GM12878 (cell line): ENCODE measurements at regions not wholly inside any gene's neighbourhood (a gene's known extent, or its start where the extent isn't known, plus 50 kb on each side); places are given as distances from the start of the nearest gene placed in this dataset.

Experiments used
- ATAC-seq: fragments of 200-7000 bp; cut with Tn5 transposase; 3 replicates; pipeline ENCODE4 v1.9.1; 2020; ENCODE audit warnings: mild to moderate bottlenecking, moderate library complexity
- BruUV-seq: library from RNA; stranded (reverse); fragments of 400-500 nt; replicated peaks from 2 replicates; lab custom pipeline; 2021; lab: Mats Ljungman, UMichigan
- CTCF ChIA-PET: fragments of 300-600 bp; sonication (Branson Sonifier 250); formaldehyde crosslinking; extraction: SDS; loops from one replicate; lab custom pipeline; 2021; ENCODE audit warnings: inconsistent platforms; lab: Yijun Ruan, JAX
- POLR2A ChIA-PET: fragments of 350-600 bp; formaldehyde crosslinking; extraction: SDS; loops from one replicate; lab custom pipeline; 2021; ENCODE audit warnings: inconsistent platforms; lab: Charles Lee
- RAD21 ChIA-PET: fragments of 300-600 bp; sonication (Branson Sonifier 250); formaldehyde crosslinking; loops from one replicate; lab custom pipeline; 2023; ENCODE audit warnings: antibody characterized with exemption; ENCODE audit not compliant: unreplicated experiment; lab: Charles Lee
- SMC1A ChIA-PET: fragments of 300-600 bp; sonication (Branson Sonifier 250); formaldehyde crosslinking; loops from one replicate; lab custom pipeline; 2023; ENCODE audit not compliant: unreplicated experiment, uncharacterized antibody; lab: Charles Lee
- DNase-seq: peaks from one replicate; pipeline ENCODE4 v3.0.0-alpha.2; 2011; ENCODE audit warnings: low read depth, low spot score
- FAIRE-seq: peaks from 3 replicates; lab custom pipeline; 2011; peaks lifted over from hg19 to GRCh38; lab: Jason Lieb, UNC
- H2AFZ ChIP-seq: 2 replicates; pipeline ENCODE4 v1.6.0; 2011; ENCODE audit warnings: low read depth, low read length, control low read depth; ENCODE audit not compliant: control insufficient read depth
- H3K27ac ChIP-seq: 2 replicates; pipeline ENCODE4 v1.5.1; 2011; ENCODE audit warnings: control low read depth; ENCODE audit not compliant: control insufficient read depth, insufficient read depth
- H3K27me3 ChIP-seq, 2 experiments: replicated peaks in 1 of 2; 2 replicates each; pipeline versions ENCODE4 v1.6.0 to v1.6.1; 2011; ENCODE audit warnings: low read length in 1 of 2; ENCODE audit not compliant: control insufficient read depth in 2 of 2, insufficient read depth in 2 of 2
- H3K36me3 ChIP-seq, 2 experiments: 2 replicates each; pipeline ENCODE4 v1.5.1; 2011; ENCODE audit warnings: low read length in 1 of 2; ENCODE audit not compliant: control insufficient read depth in 2 of 2, insufficient read depth in 2 of 2
- H3K4me1 ChIP-seq: 2 replicates; pipeline ENCODE4 v1.6.1; 2011; ENCODE audit warnings: mild to moderate bottlenecking, low read length, moderate library complexity, mixed read lengths; ENCODE audit not compliant: control insufficient read depth, insufficient read depth
- H3K4me2 ChIP-seq: 2 replicates; pipeline ENCODE4 v1.6.0; 2011; ENCODE audit warnings: control low read depth; ENCODE audit not compliant: control insufficient read depth, insufficient read depth
- H3K4me3 ChIP-seq: fragments of 200-600 bp; sonication (generic); 2 replicates; pipeline ENCODE4 v1.5.1; 2016
- H3K79me2 ChIP-seq: 2 replicates; pipeline ENCODE4 v1.6.0; 2011; ENCODE audit warnings: low read length; ENCODE audit not compliant: control insufficient read depth, insufficient read depth
- H3K9ac ChIP-seq: 2 replicates; pipeline ENCODE4 v1.8.0; 2011; ENCODE audit warnings: low read length, control low read depth, mixed read lengths; ENCODE audit not compliant: control insufficient read depth, insufficient read depth
- H3K9me3 ChIP-seq: replicated peaks from 3 replicates; pipeline ENCODE4 v1.5.1; 2011; ENCODE audit warnings: mild to moderate bottlenecking, low read length; ENCODE audit not compliant: control insufficient read depth, insufficient read depth
- H4K20me1 ChIP-seq: 2 replicates; pipeline ENCODE4 v1.6.0; 2011; ENCODE audit not compliant: control insufficient read depth, insufficient read depth
- FOS ChIP-seq: IDR thresholded peaks from 3 replicates; pipeline ENCODE4 v1.6.1; 2011; ENCODE audit warnings: borderline replicate concordance; ENCODE audit not compliant: insufficient read length; ENCODE audit errors: extremely low read depth
- whole genome bisulfite sequencing: methylation state at CpG from one replicate; pipeline ENCODE4 v1.1.6; 2016; ENCODE audit warnings: low lambda C conversion rate; ENCODE audit not compliant: insufficient replicate concordance, insufficient coverage; ENCODE audit errors: missing lambda C conversion rate; 5-methylcytosine and 5-hydroxymethylcytosine counted together
- in situ Hi-C: fragments of 300-500 bp; cut with MboI; formaldehyde crosslinking; loops from 9 replicates; pipeline ENCODE4 v1.14.3; 2018; ENCODE audit warnings: mixed read lengths
- intact Hi-C: fragments of 100-400 bp; cut with micrococcal nuclease; formaldehyde crosslinking; loops from one replicate; pipeline ENCODE4 v1.14.2; 2022; ENCODE audit not compliant: unreplicated experiment
- TF ChIP-seq, protein P1 (sequence below): fragments of 450-650 bp; IDR thresholded peaks from 2 replicates; pipeline ENCODE4 v1.6.1; 2016; ENCODE audit warnings: mild to moderate bottlenecking
- TF ChIP-seq, protein P2 (sequence below): IDR thresholded peaks from 2 replicates; pipeline ENCODE4 v1.6.1; 2011; ENCODE audit warnings: mild to moderate bottlenecking, low read depth, low read length, moderate library complexity; ENCODE audit not compliant: insufficient replicate concordance

DNA sequence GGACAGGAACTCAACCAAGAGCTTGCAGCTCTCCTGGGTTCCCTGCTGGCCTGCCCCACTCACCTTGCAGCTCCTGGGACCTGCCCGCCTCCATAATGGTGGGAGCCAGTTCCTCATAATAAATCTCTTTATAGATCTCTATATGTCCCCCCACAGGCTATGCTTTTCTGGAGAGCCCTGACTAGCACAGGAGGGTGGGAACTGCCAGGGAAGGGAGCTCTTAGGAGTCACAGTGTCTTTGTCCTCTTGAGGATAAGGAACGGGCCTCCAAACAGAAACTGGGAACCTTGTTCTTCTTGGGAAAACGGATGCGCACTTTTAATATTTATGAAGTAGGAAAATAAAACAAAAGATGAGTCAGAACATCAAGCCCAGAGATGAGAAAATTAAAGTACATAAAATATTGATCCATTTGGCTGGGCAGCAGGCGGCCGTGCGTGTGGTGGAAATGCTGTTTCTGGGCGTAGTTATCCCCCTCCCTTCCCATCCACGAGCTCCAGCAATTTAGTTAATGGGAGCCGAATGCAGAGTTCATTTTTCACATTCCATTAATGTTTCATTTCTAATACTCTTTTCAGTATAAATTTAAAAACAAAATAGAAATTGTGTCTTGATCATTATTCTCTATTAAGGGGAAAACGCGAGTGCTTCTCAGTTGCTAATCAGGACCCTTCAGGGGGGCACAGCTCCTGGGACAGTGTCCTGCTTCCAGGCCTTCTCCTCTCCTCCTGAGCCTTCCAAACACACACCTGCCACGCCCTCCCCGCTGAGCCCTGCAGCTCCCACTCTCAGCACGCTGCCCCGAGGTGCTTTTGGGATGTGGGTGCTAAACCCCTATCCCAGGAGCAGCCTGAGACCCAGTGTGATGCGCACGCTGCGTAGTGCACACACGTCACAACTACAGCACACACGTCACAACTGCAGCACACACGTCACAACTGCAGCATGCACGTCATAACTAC, 323.3 kb upstream of the AJAP1 start (continued):
- TF ChIP-seq, protein P1, sequence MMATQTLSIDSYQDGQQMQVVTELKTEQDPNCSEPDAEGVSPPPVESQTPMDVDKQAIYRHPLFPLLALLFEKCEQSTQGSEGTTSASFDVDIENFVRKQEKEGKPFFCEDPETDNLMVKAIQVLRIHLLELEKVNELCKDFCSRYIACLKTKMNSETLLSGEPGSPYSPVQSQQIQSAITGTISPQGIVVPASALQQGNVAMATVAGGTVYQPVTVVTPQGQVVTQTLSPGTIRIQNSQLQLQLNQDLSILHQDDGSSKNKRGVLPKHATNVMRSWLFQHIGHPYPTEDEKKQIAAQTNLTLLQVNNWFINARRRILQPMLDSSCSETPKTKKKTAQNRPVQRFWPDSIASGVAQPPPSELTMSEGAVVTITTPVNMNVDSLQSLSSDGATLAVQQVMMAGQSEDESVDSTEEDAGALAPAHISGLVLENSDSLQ: no peak
- TF ChIP-seq, protein P2, sequence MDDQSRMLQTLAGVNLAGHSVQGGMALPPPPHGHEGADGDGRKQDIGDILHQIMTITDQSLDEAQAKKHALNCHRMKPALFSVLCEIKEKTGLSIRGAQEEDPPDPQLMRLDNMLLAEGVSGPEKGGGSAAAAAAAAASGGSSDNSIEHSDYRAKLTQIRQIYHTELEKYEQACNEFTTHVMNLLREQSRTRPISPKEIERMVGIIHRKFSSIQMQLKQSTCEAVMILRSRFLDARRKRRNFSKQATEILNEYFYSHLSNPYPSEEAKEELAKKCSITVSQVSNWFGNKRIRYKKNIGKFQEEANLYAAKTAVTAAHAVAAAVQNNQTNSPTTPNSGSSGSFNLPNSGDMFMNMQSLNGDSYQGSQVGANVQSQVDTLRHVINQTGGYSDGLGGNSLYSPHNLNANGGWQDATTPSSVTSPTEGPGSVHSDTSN: no peak
- TF ChIP-seq, all 136 proteins: peak for 0

DNA sequence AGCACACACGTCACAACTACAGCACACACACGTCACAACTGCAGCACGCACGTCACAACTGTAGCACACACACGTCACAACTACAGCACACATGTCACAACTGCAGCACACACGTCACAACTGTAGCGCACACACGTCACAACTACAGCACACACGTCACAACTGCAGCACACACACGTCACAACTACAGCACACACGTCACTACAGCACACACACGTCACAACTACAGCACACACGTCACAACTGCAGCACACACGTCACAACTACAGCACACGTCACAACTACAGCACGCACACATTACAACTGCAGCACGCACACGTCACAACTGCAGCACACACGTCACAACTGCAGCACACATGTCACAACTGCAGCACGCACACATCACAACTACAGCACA, 322.6 kb upstream of the AJAP1 start:
- RAD21 ChIA-PET: no interaction called here
- H3K4me2 ChIP-seq: no peak overlapping the region
- DNase-seq (no peak), FAIRE-seq (no peak), ATAC-seq (no peak)
- H2AFZ ChIP-seq: no peak overlapping the region
- 58% methylated on average over 17 of the region's 20 CpGs for WGBS
- SMC1A ChIA-PET: no interaction called here
- CTCF ChIA-PET: no interaction called here
- POLR2A ChIA-PET: no interaction called here
- in situ Hi-C loops: no loop called here
- no peak overlapping the region for H3K9ac ChIP-seq
- no peaks in the 10 kb centered on the region for H3K79me2 ChIP-seq
- H4K20me1 ChIP-seq: no peaks in the 10 kb centered on the region
- H3K4me1 ChIP-seq: no peaks in the 10 kb centered on the region
- intact Hi-C loops: no loop called here
- no peak for TF ChIP-seq FOS
- TF ChIP-seq, protein P1: no peak
- no peak overlapping the region for H3K4me3 ChIP-seq
- no peaks in the 10 kb centered on the region for H3K36me3 ChIP-seq
- H3K27me3 ChIP-seq: no peaks in the 10 kb centered on the region
- BruUV-seq: no TSS peak
- H3K9me3 ChIP-seq: no peaks in the 10 kb centered on the region; the same call in 2 of the 3 replicates
- H3K27ac ChIP-seq: no peak overlapping the region
